Coronary artery (tissue), 2 donors: ENCODE measurements at regions not wholly inside any gene's neighbourhood (a gene's known extent, or its start where the extent isn't known, plus 50 kb on each side); places are given as distances from the start of the nearest gene placed in this dataset.
"Not testable (repeated sequence)": the region's sequence is repeated elsewhere in the genome, so short reads cannot be mapped to it uniquely, and the experiment has no call there.

ENCODE experiments used
- DNase-seq: peaks from one replicate; pipeline ENCODE4 v3.0.0-alpha.2; 2017; ENCODE audit warnings: low spot score
- H3K27ac ChIP-seq, 2 donors: fragments of 200-600 bp; sonication (generic); one replicate each; pipeline ENCODE4 v1.5.1; 2016 to 2019
- H3K4me3 ChIP-seq: fragments of 200-600 bp; sonication (generic); 2 replicates; pipeline ENCODE4 v1.5.1; 2016; ENCODE audit warnings: mild to moderate bottlenecking, moderate library complexity
- TF ChIP-seq, protein P1 (sequence below): fragments of 200-600 bp; sonication (generic); IDR thresholded peaks from one replicate; pipeline ENCODE4 v1.5.1; 2019; ENCODE audit warnings: antibody characterized with exemption

DNA sequence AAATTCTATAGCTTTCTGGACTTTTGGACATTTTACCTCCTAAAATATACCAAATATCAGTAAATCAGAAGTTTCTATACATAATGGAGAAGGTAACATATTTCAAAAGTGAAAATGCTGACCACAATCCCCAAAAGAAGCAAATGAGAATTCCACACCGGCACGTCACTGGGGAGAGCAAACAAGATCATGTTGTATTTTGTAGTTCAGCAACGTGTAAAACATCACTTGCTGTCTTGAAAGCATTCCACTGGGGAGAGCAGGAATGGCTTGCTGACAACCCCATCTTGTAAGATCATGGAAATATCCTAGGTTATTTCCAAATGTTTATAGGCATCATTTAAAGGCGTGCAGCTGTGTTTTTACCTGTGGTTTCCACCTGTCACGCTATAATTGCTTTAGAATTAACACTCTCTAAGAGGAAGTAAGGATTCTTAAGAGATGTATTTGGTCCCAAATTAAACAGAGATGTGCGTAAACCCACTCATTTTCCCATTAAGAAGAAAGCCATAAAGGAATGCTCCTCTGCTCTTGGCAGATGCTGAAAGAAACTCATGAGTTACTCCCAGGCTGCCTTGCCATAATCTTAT lies 397.1 kb upstream of the POT1 start:
- TF ChIP-seq, protein P1, sequence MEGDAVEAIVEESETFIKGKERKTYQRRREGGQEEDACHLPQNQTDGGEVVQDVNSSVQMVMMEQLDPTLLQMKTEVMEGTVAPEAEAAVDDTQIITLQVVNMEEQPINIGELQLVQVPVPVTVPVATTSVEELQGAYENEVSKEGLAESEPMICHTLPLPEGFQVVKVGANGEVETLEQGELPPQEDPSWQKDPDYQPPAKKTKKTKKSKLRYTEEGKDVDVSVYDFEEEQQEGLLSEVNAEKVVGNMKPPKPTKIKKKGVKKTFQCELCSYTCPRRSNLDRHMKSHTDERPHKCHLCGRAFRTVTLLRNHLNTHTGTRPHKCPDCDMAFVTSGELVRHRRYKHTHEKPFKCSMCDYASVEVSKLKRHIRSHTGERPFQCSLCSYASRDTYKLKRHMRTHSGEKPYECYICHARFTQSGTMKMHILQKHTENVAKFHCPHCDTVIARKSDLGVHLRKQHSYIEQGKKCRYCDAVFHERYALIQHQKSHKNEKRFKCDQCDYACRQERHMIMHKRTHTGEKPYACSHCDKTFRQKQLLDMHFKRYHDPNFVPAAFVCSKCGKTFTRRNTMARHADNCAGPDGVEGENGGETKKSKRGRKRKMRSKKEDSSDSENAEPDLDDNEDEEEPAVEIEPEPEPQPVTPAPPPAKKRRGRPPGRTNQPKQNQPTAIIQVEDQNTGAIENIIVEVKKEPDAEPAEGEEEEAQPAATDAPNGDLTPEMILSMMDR = no peak
- H3K4me3 ChIP-seq = no peak overlapping the region
- no peak for DNase-seq
- no peak overlapping the region for H3K27ac ChIP-seq

DNA sequence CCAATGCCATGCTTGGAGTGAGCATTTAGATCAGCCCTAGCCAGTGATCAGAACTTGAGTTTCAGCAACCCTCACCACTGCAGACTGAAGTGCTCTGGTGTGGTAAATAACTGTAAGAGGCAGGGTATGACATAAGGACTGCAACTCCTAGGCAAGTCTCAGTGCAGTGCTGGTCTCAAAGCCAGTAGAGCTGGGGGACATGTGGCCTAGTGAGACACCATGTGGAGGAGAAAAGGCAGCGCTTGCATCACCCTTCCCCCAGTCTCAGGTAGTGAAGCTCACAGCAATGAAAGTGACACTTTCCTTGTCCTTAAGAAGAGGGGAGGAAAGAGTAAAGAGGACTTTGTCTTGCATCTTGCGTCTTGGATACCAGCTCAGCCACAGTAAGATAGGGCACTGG lies 386.8 kb upstream of the POT1 start:
- no peak for DNase-seq
- H3K27ac ChIP-seq = no peak overlapping the region
- TF ChIP-seq, protein P1 = no peak
- H3K4me3 ChIP-seq = no peak overlapping the region

DNA sequence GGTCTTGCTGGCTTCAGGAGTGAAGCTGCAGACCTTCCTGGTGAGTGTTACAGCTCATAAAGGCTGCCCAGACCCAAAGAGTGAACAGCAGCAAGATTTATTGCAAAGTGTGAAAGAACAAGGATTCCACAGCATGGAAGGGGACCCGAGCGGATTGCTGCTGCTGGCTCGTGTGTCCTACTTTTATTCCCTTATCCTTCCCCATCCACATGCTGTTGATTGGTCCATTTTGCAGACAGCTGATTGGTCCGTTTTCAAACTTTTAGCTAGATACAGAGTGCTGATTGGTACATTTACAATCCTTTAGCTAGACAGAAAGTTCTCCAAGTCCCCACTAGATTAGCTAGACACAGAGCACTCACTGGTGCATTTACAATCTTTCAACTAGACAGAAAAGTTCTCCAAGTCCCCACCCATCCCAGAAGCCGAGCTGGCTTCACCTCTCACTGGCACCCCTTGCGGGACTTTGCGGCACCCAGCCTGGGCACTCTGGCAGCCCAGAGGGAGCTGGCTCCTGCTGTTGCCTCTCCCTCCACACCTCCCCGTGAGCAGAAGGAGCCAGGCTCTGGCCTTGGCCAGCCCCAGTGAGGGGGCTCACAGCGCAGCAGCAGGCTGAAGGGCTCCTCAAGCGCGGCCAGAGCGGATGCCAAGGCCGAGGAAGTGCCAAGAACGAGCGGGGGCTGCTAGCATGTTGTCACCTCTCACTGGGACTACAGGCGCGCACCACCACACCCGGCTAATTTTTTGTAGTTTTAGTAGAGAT lies 369.6 kb upstream of the POT1 start:
- no peak overlapping the region for H3K27ac ChIP-seq
- no peak overlapping the region for H3K4me3 ChIP-seq
- TF ChIP-seq, protein P1 = no peak
- no peak for DNase-seq

DNA sequence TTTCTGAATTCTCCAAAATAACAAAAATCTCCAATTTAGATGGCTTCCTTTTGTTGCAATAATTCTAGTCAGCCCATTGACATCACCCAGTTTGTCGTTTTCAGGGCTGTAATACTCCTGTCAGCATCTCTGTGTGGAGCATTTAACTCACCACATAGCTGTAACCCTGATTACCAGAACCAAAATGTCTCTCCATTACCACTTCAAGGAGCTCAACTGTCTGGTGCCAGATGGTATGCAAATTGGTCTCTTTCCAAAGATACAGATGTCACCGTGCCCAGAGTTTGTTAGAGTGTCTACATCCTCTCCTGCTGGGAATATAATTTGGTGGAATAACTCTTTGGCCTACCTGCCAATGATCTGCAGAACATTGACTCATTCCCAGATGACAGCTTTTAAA lies 350.3 kb upstream of the POT1 start:
- no peak overlapping the region for H3K27ac ChIP-seq
- no peak overlapping the region for H3K4me3 ChIP-seq
- DNase-seq = no peak
- TF ChIP-seq, protein P1 = no peak

DNA sequence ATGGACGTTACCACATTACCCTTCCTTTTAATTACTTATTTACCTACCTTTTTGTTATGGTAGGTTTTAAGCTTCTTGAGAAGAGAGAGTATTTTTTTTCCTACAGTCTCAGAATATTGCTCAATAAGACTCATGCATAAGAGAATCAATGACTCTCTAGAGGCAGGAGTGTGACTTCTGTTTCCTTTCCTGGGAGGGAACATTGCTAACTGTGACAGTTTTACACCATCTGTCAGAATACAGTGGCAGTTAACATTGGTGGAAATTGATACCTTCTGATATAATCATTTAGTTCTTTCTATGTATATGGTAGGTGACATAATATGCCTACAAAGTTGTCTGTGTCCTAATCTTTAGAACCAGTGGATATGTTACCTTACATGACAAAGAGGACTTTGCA lies 348.7 kb upstream of the POT1 start:
- Histone ChIP-seq H3K4me3 (no peak overlapping the region), H3K27ac (no peak overlapping the region)
- DNase-seq = no peak
- TF ChIP-seq, protein P1 = no peak

DNA sequence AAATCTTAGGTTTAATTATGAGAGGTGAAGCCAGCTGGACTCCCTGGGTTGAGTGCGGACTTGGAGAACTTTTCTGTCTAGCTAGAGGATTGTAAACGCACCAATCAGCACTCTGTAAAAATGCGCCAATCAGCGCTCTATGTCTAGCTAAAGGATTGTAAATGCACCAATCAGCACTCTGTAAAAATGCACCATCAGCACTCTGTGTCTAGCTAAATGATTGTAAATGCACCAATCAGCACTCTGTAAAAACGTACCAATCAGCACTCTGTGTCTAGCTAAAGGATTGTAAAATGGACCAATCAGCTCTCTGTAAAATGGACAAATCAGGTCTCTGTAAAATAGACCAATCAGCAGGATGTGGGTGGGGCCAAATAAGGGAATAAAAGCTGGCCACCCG lies 345.1 kb upstream of the POT1 start:
- not testable (repeated sequence) for H3K4me3 ChIP-seq, DNase-seq, H3K27ac ChIP-seq

DNA sequence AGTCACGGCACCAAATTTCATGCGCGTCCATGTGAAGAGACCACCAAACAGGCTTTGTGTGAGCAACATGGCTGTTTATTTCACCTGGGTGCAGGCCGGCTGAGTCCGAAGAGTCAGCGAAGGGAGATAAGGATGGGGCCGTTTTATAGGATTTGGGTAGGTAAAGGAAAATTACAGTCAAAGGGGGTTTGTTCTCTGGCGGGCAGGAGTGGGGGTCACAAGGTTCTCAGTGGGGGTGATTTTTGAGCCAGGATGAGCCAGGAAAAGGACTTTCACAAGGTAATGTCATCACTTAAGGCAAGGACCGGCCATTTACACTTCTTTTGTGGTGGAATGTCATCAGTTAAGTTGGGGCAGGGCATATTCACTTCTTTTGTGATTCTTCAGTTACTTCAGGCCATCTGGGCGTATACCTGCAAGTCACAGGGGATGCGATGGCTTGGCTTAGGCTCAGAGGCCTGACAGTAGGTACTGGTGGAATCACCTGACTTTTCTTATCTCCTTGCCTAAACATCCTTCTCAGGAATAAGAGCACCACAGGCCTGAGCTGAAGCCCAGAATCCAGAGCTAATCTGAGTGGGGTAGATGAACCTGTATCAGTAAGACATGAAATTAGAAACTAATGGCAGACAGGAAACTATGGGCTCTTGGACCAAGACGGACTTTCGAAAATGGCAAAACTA lies 334.7 kb upstream of the POT1 start:
- not testable (repeated sequence) for H3K27ac ChIP-seq

DNA sequence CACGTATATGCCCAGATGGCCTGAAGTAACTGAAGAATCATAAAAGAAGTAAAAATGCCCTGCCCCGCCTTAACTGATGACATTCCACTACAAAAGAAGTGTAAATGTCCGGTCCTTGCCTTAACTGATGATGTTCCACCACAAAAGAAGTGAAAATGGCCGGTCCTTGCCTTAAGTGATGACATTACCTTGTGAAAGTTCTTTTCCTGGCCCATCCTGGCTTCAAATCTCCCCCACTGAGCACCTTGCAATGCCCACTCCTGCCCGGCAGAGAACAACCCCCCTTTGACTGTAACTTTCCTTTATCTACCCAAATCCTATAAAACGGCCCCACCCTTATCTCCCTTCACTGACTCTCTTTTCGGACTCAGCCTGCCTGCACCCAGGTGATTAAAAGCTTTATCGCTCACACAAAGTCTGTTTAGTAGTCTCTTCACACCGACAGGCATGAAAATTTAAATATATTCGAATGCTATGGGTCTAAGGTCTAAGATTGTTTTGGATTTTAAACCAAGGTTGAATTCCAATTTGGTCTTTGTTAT lies 329.3 kb upstream of the POT1 start:
- H3K4me3 ChIP-seq, H3K27ac ChIP-seq, DNase-seq: not testable (repeated sequence)

More for the DNA sequence above, 334.7 kb upstream of the POT1 start:
- not testable (repeated sequence) for H3K4me3 ChIP-seq, DNase-seq
